Activated CD8-positive, alpha-beta memory T cell treated with anti-CD3 and anti-CD28 coated beads for 1 hour (primary cell): ENCODE measurements at regions not wholly inside any gene's neighbourhood (a gene's known extent, or its start where the extent isn't known, plus 50 kb on each side); places are given as distances from the start of the nearest gene placed in this dataset.

ENCODE experiments used
- DNase-seq, 2 donors: peaks; one replicate each; pipeline ENCODE4 v3.0.0-alpha.2; 2020; ENCODE audit warnings: low read depth in 1 of 2; ENCODE audit errors: extremely low read depth in 1 of 2

DNA sequence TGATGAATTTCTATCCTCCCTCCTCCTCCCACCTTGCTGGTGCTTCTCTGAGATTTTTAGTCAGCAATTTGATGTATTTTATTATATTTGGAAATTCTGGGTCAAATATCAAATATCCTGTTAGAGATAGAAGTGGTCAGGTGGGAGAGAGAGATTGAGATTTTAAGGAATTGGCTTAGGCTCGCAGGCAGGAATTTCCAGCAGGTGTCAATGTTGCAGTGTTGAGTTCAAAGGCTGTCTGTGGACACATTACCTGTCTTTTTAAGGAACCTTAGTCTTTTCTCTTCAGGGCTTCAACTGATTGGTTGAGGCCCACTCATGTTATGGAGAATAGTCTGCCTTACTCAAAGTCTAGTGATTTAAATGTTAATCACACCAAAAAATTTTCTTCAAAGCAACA lies 457.3 kb downstream of the FLRT2 start:
- DNase-seq, result no peak

DNA sequence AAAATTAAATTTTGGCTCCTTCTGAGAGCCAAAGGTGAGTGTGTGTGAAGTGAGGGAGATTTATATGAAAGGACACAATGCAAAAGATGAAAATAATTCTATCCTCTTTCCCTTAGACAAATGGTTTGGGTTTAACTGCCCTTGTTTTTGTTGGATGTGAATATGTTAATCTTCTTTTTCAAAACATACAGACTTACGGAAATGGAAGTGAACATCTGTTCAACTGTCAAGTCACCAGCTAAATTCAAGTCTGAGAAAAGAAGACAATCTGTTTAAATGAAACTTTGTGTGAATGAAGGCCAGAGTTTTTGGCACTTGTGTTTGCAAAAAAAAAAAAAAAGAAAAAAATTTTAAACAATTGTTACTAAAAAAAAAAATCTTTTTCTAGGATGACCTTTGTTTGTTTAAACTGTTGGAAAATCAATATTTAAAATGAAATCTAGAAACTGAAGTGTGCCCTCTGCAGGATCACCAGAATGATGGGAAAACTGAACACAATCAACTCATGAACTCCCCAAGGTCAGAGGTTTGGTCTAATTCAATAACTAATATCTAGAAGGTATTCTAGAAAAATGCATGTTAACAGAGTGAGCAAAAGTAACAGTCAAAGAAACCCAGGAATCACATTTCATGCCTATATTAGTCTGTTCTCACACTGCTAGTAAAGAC lies 448.8 kb downstream of the FLRT2 start:
- DNase-seq, result no peak

DNA sequence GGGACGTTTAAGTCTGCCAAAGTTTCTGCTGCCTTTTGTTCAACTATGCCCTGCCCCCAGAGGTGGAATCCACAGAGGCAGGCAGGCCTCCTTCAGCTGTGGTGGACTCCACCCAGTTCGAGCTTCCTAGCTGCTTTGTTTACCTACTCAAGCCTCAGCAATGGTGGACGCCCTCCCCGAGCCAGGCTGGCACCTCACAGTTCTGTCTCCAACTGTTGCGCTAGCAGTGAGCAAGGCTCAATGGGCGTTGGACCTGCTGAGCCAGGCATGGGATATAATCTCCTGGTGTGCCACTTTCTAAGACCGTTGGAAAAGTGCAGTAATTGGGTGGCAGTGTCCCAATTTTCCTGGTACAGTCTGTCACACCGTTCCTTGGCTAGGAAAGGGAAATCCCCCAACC lies 444.7 kb downstream of the FLRT2 start:
- no peak for DNase-seq

DNA sequence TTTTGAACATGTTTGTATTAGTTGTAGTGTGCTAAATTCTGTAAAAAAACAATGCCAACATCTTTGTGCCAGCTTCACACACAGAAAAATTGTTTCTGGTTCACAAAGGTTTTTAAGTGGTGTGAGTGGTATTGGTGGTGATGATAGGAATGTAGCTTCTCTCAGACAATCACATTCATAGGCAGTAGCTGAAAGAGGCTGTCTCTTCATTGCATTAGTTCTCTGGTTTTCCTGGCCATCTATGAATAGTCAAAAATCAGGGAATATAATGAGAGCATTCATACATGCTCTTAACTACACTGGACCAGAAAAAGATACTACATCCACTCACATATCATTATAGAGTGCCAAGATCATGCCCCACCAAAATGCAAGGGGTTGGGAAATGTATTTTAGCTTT lies 433.5 kb downstream of the FLRT2 start:
- DNase-seq, result no peak

DNA sequence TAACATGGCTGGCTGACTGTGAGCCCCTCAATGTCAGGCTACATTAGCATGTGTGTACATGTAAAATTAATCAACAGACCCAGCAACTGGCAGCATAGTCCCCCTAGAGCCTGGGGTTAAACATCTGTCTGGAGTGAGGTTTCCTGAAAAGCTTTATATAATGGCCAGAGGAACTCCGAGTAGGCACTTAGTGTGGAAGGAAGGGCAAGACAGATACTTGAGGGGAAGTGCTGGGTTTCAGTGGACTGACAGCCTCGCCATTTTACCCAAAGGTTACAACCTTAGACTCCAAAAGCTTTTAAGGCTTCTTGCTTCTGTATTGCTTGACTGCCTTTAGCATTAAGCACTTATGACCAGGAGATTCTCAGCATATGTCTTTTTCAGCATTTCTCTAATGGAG lies 430.8 kb downstream of the FLRT2 start:
- DNase-seq, result no peak

DNA sequence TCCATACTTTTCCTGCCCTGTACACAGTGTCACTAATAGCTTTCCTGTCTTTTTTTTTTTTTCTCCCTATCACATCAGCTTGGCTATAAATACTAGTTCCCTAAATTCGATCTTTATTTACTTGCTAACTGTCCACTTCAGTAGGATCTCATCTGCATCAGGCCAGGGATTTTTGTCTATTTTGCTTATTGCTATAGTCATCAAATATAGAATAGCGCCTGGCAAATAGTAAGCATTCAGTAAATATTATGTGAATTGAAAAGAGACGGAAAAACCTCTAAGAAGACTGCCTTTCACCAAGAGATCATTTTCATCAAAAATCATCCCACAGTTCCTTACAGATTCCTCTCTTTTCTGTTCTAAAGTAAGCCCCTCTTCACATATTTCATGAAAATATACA lies 429.1 kb downstream of the FLRT2 start:
- DNase-seq, result no peak

DNA sequence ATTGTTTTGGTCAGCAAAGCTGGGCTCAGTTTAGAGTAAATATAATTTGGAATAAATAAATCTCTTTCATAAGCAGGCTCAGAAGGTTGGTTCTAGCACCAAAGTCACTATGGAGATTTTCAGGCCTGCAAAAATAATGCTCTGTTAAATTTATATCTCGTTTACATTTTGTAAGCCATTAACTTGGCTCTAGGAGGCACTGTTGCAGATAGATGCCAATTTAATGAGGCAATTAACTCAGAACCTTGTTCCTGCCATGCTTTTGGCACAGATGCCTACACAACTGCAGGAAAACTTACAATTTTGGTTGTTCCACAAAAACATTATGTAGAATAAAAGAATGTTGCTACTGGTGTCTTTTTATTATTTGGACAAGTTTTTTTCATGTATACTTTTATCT lies 428.1 kb downstream of the FLRT2 start:
- no peak for DNase-seq

DNA sequence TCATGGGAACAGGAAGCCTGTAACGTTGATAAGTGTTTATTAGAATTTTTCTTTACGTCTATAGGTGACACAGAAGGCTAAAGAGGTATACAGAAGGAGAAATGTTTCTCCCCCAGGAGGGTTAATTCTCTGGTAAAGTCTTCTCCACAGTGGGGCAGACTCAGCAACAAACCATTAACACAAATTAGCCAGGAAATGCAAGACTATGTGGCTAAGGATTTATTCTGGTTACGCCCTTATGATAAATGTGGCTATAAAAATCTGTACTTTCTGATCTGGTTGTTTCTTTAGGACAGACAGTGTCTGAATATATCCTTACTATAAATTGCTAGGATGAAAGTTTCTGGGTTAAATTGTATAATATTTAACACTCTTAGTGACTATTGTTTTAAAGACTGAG lies 423.3 kb downstream of the FLRT2 start:
- no peak for DNase-seq

DNA sequence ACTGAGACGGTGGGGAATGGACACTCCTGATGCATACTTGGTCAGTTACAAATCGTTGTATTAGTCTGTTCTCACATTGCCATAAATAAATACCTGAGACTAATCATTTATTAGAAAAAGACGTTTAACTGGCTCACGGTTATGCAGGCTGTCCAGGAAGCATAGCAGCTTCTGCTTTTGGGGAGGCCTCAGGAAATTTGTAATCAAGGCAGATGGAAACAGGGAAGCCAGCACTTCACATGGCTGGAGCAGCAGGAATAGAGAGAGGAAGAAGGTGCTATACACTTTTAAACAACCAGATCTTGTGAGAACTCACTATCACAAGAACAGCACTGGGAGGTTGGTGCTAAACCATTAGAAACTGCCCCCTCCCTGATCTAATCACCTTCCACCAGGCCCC lies 418.2 kb downstream of the FLRT2 start:
- no peak for DNase-seq

DNA sequence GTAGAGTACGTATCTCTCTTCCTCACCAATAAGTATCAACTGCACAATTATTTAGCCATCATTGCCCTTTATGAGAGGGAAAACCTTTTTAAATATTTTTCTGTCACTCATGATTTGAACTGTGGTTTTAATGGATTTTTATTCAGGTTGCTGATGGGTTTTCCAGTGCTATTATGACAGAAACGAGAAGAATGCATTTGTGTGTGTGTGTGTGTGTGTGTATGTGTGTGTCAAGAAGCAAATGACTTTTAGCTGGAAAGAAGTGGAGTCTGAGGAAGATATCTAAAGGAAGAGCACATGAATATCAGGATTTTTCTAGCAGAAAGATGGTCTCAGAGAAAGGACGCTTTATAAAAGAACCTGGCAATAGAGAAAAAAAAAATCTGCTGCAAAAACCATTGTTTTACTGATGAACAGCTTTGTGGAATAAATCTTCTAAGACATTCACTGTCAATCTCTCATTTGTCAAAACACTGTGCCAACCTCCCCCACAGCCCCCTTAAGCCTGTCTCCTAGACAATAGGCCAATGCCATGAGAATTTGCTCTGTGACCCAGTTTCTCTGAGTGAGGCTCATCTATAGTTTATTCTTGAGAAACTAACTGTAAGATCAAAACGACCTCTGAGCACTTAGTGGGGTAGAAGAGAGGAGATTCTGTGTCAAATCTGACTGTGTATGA lies 417.7 kb downstream of the FLRT2 start:
- no peak for DNase-seq

DNA sequence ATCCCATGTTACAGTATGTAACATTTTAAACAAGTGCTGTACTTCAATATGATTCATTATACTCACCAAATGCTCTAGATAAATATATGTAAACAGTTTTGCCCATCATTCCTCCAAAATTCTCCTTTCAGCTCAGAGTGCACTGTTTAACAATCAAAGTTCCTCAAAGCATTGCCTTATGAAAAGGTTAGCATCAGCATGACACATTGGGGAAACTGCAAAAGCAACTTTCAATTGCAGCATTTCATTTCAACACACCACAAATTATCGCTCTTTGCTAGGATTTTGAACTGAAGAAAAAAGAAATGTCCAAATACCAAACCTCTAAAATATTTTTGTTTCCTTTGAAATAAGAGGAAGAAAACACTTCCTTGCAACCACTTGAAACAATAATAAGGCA lies 413.2 kb downstream of the FLRT2 start:
- no peak for DNase-seq

DNA sequence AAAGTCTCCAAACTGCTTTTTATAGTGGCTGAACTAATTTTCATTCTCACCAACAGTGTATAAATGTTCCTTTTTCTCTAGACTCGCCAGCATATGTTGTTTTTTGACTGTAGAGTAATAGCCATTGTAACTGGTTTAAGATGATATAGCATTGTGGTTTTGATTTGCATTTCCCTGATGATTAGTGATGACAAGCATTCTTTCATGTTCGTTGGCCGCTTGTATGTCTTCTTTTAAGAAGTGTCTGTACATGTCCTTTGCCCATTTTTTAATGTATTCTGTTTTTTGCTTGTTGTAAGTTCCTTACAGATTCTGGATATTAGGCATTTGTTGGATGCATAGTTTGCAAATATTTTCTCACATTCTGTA lies 404.9 kb downstream of the FLRT2 start:
- no peak for DNase-seq

DNA sequence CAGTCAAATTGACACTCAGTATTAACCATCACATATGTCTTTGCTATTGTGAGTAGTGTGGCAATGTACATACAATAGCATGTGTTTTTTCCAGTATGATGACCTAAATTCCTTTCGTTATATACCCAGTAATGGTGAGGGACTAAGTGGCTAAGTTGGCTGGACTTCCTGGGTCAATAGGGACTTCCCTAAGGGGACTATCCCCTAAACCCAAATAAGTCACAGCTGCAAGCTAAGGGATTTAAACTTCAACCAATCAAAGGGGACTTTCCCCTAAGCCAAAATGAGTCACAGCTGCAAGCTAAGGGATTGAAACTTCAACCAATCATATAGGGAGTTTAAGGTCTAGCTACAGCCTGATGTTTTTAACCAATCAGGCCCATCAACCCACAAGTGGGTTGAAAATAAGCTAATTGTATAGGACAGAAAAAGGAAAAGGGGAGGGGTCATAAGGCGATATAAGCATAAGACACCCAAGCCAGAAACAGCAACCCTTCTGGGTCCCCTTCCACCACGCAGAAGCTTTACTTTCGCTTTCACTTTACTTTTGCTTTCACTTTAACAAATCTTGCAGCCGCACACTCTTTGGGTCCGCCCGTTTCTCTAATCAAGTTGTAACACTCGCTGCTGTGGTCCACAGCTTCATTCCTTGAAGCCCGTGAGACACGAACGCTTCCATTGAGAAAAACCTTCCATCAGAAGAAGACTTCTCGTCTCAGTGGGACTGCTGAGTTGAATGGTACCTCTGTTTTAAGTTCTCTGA lies 404.4 kb downstream of the FLRT2 start:
- DNase-seq, result peak; percentile 2 to 23

DNA sequence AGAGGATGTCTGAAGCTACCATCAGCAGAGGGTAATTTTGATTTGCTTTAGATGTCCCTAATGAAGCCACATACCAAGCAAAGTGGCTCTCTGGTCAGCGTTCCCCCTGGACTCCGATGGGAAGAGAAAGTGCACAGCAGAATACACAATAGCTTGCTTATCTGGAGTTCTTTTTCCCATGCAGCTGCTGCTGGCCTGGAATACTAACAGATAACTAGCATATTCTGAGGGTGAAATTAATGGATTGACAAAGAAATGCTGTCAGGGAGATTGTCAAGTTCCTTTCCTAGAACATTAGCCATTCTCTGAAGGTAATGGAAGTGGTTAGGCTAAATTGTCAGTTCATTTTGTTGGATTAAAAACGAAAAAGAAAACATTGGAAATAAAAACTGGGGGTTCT lies 391.3 kb downstream of the FLRT2 start:
- DNase-seq, result no peak

DNA sequence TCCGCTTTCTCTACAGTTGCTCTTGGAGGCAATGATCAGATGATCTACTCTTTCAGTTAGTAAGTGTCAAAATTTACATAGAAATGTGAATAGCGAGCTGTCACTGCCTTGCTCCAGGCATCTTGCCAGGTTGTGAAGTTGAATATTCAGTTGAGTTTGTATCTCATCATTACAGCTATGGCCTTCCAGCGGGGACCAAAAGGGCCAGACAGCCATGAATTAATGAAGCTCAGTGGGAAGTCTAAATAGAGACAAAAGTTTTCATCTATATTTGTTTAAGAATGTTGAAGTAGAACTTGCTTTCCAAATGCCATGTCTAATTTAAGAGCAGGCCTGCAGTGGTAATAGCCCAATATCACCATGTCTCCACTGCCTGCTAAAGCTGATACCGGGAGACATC lies 387.8 kb downstream of the FLRT2 start:
- DNase-seq, result no peak

DNA sequence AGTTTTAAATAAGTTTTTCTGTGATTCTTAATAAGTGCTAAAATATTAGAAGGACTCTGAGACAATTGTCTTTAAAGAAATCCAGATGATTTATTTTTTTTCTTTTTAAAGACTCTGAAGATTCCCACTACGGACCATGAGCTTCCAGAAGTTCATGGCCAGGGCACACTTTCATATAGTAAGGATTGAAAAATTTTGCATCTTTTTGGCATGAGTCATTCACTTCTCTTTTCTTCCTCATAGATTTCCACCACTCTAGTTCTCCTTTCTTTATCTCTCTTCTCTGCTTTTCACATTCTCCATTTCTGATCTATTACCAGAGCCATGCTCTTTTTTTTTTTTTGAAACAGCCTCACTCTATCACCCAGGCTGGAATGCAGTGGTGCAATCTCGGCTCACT lies 385.8 kb downstream of the FLRT2 start:
- no peak for DNase-seq

DNA sequence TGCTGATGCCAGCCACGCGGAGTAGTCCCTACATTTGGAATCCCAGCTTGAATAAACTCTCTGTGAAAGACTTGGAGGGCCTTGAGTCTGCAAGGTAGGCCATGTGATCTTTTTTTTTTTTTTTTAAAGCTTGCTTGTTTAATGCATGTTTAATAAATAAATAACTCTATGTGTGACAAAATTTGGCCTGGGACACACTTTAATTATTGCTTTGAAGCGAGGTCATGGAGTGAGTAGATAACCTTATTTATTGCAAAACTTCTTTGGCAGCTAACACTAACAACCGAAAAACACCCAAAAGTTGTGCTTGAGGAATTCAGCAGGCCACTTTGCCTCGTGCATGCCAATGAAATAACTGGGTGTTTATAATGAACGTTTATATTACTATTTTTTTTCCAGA lies 382.2 kb downstream of the FLRT2 start:
- DNase-seq, result no peak

DNA sequence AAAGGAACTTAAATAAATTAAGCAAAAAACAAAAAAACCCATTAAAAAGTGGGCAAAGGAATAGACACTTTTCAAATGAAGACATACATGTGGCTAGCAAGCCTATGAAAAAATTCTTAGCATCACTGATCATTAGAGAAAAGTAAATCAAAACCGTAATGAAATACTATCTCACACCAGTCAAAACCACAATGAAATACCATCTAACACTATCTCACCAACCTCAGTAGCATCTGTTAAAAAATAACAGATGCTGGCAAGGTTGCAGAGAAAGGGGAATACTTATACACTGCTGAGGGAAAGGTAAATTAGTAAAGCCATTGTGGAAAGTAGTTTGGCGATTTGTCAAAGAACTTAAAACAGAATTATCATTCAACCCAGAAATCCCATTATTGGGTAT lies 381.1 kb downstream of the FLRT2 start:
- no peak for DNase-seq

DNA sequence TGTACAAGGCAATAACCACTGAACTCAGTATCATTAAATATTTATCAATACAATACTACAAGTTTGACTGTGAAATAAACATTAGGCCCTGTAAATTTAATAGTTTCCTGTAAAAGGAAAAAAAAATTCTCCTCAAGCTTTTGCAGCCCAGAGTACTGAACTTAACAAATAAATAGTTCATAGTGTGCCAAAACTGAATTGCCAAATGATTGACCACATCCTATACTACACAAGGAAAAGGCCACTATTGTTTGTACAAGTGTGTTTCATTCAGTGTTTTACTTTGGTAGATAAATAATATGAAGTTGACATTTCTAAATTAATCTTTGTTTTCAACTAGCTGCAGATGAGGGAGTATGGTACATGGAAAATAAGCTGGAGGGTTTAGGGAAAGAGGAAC lies 379.6 kb downstream of the FLRT2 start:
- DNase-seq, result no peak

DNA sequence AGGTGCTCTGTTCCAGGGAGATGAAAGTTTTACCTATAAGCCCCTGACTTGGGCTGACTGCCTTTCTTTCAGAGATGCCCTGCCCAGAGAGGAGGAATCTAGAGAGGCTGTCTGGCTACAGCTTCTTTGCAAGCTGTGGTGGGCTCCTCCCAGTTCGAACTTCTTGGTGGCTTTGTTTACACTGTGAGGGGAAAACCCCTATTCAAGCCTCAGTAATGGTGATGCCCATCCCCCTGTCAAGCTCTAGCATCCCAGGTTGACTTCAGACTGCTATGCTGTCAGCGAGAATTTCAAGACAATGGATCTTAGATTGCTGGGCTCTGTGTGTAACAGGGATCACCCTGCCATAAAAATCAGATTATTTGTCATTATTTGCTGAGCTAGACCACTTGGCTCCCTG lies 377.6 kb downstream of the FLRT2 start:
- no peak for DNase-seq

DNA sequence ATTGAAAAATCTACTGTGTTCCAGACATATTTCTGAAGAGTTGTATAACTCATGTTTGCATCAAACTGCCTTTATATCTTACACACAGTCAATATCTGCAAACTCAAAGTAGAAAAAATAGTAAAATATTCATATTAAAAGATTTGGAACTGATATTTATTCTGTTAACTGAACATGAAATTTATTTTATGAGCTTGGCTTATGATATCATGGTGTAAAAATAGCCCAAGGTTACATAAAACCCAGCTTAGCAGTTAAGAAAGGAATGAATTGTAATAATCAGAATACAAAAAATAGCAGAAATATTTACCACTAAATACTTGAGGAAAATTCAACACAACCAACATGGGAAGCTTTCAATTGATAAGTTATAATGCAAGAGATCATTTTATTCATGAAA lies 367.9 kb downstream of the FLRT2 start:
- no peak for DNase-seq

DNA sequence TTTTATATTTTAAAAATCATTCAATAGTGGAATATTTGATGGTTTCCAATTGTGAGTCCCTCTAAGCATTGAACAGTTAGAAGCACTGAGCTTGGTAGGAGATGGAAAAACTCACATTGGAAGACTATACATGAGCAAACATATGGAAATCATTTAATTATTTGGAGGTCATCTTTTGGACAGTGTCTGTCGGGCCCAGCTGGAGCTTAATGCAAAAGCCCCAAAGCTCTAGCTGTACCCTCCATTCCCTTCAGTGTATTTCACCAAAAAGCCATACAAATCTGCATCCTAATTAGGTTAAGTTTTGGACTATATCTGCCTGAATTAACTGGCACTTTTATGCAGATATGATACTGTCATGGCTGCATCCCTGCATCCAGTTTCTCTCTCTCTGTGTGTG lies 365.7 kb downstream of the FLRT2 start:
- no peak for DNase-seq
